Right ventricle myocardium inferior (tissue), 1 donor: ENCODE measurements at regions not wholly inside any gene's neighbourhood (a gene's known extent, or its start where the extent isn't known, plus 50 kb on each side); places are given as distances from the start of the nearest gene placed in this dataset.
A peak's percentile ranks its signal among the peaks of the same experiment; 100 is the strongest.
"Not testable (repeated sequence)": the region's sequence is repeated elsewhere in the genome, so short reads cannot be mapped to it uniquely, and the experiment has no call there.

ENCODE experiments used
- ATAC-seq: fragments of 200-7000 bp; cut with Tn5 transposase; one replicate; pipeline ENCODE4 v1.9.1; 2020; ENCODE audit warnings: mild to moderate bottlenecking, moderate library complexity
- DNase-seq: peaks from one replicate; pipeline ENCODE4 v3.0.0; 2021; ENCODE audit errors: missing footprints
- intact Hi-C: fragments of 100-400 bp; cut with DNase I; formaldehyde crosslinking; loops from one replicate; pipeline ENCODE4 v1.11.0; 2022
- donor health status: DM: no; HTN: yes; CAD: no; lungs with severe emphysema.

DNA sequence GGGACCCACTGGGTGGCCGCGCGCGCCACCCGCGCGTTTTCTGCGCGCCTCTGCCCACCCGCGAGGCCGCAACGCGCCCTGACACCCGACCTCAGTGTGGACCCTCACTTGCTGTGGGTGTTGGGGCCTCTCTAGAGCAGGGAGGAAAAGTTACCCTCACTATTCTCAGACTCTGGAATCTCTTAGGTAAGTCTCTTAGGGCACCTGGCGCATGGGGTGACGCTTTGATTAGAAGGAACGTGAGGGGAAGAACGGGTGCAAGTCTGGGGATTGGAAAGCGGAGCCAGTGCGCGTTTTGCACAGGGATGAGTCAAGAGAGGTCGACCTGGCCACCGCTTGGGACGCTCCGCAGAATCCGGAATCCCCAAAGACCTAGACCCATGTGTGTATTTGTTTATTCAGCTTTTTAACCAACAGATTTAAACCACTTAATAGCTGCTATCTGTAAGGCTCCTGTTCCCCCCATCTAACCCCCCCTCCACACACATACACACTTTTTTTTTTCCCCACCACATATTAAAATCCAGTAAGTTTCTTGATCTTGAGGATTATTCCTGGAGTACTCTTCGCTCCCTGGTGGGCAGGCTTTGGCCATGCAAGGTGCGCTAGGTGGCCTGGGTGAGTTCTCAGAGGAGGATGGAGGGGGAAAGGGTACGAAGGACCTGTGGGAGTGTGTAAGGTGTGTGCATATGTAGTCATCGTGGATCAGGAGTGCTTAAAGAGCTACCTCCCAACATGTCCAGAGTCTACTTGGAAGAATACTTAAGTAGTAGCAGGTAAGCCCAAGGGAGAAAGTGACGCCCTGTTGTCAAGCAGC is 169.1 kb upstream of the PPP1R3A start:
- DNase-seq = no peak
- no peak for ATAC-seq
- intact Hi-C loops = loop anchor here (5.0 kb wide), 2 partner anchors 324 to 444 kb away; partner anchors contain the start of gene FOXP2

GRCh38 chr7:114086914-114087652 is 168.3 kb upstream of the PPP1R3A start:
- intact Hi-C loops = loop anchor here (5.0 kb wide), 2 partner anchors 325 to 445 kb away; partner anchors contain the start of gene FOXP2
- ATAC-seq = no peak
- no peak for DNase-seq

GRCh38 chr7:114086537-114086913 is 167.7 kb upstream of the PPP1R3A start:
- ATAC-seq = no peak
- peak; percentile 71 for DNase-seq
- intact Hi-C loops = loop anchor here (5.0 kb wide), 2 partner anchors 326 to 446 kb away; partner anchors contain the start of gene FOXP2

- DNase-seq = peak; percentile 88
- intact Hi-C loops = loop anchor here (5.0 kb wide), 2 partner anchors 326 to 446 kb away; partner anchors contain the start of gene FOXP2
- peak; percentile 90 for ATAC-seq
Observed at GRCh38 chr7:114085592-114086501, 167.0 kb upstream of the PPP1R3A start.

DNA sequence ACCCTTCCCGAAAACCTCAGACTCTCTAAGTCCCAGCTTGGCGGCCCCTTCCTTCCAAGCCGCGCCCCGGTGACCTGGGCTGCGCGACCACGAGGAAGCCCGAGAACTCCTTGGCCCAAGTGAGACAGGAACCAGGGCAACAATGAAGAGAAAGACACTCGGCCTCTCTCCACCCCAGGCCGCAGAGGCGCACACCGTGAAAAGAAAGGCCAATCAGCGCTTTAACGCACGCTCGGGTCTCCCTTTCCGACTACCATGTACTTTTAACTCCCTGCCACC is 166.4 kb upstream of the PPP1R3A start:
- ATAC-seq = no peak
- intact Hi-C loops = loop anchor here (5.0 kb wide), 2 partner anchors 327 to 447 kb away; partner anchors contain the start of gene FOXP2
- peak; percentile 60 for DNase-seq

- intact Hi-C loops = loop anchor here (5.0 kb wide), 2 partner anchors 328 to 448 kb away; partner anchors contain the start of gene FOXP2
- DNase-seq = peak; percentile 72
Observed at GRCh38 chr7:114084472-114085312, 165.9 kb upstream of the PPP1R3A start.

GRCh38 chr7:114084002-114084471 is 165.2 kb upstream of the PPP1R3A start:
- intact Hi-C loops = no loop called here

More at GRCh38 chr7:114084472-114085312, 165.9 kb upstream of the PPP1R3A start:
- ATAC-seq = peak; percentile 20

DNA sequence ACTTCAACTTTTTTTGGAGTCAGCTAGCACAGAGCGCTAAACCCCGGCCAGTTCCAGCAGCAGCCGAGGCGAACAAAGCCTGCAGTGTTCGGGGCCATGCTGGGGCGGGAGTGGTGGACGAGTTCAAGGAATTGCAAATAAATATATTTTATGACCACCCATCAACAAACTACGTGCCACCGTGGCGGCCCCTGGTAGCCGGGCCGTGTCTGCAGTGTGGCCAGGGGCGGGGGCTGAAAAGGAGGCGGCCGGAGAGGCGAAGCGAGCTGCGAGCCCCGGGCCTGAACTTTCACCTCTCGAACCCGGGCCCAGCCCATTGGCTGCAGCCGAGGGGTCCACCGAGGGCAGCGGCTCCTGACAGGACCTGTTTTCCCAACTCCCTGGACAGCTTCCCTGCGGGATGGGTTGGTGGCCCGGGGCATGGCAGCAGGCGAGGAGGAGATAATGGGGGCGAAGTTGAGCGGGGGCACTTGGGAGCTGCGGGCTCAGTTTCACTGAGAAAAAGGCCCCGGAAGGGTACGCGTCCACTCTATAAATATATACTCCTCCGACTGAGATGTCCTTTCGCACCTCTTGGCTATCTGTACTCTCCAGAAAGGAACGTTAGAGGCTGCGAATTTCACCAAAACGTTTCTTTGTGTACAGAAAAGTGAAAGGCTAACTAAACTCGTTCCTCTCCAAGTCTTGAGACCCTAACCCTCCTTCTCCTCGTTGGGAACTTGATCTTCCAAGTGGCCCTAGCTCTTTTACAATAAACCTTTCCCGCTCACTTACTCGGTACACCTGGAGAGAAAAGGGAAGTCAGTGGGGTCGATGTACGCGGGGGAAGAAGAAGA is 164.6 kb upstream of the PPP1R3A start:
- intact Hi-C loops = no loop called here
- no peak for ATAC-seq
- peak; percentile 70 for DNase-seq

More at GRCh38 chr7:114084002-114084471, 165.2 kb upstream of the PPP1R3A start:
- ATAC-seq (no peak), DNase-seq (no peak)

- ATAC-seq = no peak
- intact Hi-C loops = no loop called here
Observed at GRCh38 chr7:114082642-114083165, 163.9 kb upstream of the PPP1R3A start.

DNA sequence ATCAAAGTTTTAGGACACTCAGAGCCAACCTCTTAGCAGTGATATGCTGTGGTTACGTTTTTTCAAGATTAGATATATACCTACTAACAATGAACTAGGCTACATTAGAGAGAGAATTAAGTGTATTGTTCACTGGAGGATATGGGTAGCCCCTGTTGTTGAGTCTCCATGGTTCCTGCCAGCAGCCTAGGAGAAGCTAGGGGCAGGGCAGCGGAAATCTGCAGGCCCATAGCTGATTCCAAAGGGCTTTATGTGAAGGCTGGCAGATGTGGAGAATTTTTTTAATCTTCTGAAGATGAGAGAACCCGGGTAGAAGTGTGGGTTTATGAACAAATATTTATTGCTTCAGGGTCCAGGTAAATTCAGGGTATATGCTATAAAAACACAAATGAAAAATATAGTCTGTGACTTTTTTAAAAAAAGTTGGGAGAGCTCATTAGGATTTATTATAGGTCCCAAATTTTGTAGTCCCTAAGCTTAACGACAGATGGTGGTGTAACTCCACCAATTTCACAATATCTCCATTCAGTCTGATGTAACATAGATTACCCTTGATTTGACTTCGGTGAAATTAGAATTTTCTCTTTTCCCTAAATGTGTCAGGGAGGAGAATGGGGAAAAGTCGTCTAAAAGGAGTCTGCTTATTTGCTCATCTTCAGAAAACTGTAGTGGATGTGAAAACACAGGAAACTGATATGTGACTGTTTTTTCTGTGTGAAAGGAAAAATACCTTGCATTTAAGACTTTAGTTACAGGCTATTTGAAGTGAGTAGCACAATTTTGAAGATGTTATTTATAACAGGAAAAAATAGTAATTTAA is 163.0 kb upstream of the PPP1R3A start:
- ATAC-seq (no peak), DNase-seq (no peak)
- intact Hi-C loops = no loop called here

More at GRCh38 chr7:114082642-114083165, 163.9 kb upstream of the PPP1R3A start:
- DNase-seq = no peak

DNA sequence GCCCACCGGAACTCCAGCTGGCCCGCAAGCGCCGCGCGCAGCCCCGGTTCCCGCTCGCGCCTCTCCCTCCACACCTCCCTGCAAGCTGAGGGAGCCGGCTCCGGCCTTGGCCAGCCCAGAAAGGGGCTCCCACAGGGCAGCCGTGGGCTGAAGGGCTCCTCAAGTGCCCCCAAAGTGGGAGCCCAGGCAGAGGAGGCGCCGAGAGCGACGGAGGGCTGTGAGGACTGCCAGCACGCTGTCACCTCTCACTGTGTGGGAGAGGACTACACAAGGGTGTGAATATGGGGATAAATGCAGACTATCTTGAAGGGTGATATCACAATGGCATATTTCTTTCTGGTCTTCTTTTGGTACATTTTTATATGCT is 158.3 kb upstream of the PPP1R3A start:
- DNase-seq, intact Hi-C loops, ATAC-seq: not testable (repeated sequence)

- ATAC-seq, intact Hi-C loops, DNase-seq: not testable (repeated sequence)
Observed at GRCh38 chr7:114076392-114077157, 157.8 kb upstream of the PPP1R3A start.

DNA sequence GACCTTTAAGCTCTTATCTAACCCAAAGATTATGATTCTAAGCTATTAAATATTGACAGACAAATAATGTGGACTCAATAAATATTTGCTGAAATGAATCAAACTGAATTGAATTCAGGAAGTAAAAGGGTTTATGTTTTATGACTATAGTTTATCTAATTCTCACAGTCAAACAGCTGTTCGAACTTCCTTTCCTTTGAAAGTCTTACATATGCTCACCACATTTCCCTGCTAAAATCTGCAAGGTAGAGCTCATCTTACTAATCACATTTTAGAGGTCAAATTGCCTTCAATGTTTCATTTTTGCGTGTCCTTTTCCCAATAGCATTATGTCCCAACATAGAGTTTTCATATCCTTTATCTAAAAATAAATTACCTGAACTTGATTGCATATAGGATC is 154.9 kb upstream of the PPP1R3A start:
- DNase-seq = no peak
- intact Hi-C loops = no loop called here
- no peak for ATAC-seq

GRCh38 chr7:114070246-114070645 is 151.4 kb upstream of the PPP1R3A start:
- ATAC-seq (no peak), DNase-seq (no peak)
- intact Hi-C loops = no loop called here

- no peak for DNase-seq
- ATAC-seq = no peak
Observed at GRCh38 chr7:114062810-114063209, 144.0 kb upstream of the PPP1R3A start.

More at GRCh38 chr7:114062810-114063209, 144.0 kb upstream of the PPP1R3A start:
- intact Hi-C loops = no loop called here
